ENCODE measurements at regions not wholly inside any gene's neighbourhood (a gene's known extent, or its start where the extent isn't known, plus 50 kb on each side); places are given as distances from the start of the nearest gene placed in this dataset.

GRCh38 chr13:100773923-100774663 is 99.5 kb upstream of the TMTC4 start:
- no peak overlapping the region for H4K8ac ChIP-seq (replicated peaks; ENCODE audit: insufficient read length, low read depth, low read length)
- DNase-seq: no peak
- Mint-ChIP-seq H3K9me3 (peaks cover 10 to 12% of the 10 kb centered on the region in 2 experiments; a peak in 4 of 5 replicates), H3K27me3 (ENCODE audit: low read depth) (peaks cover 2% of the 10 kb centered on the region; the same call in 1 of the 2 replicates), H3K27ac (no peak overlapping the region; a peak in 1 of 7 replicates), H3K4me1 (peaks cover 14 to 16% of the 10 kb centered on the region in 2 experiments), H3K4me3 (no peak overlapping the region; a peak in 1 of 5 replicates), H3K36me3 (ENCODE audit: insufficient read depth in 1 of 3, low read depth in 3 of 3) (peaks cover 2 to 10% (median 3%) of the 10 kb centered on the region in 3 experiments; a peak in 5 of 7 replicates)
- no peak overlapping the region for H3K9ac ChIP-seq (ENCODE audit: extremely low read depth, insufficient read length, low read length)
- no peak overlapping the region for H3K23ac ChIP-seq (ENCODE audit: insufficient read length, low read depth, low read length)
- no peak overlapping the region for H4K5ac ChIP-seq (ENCODE audit: insufficient read length, low read depth, low read length)
- H3K14ac ChIP-seq (ENCODE audit: insufficient read depth, low read length): no peak overlapping the region
- H3K4ac ChIP-seq (ENCODE audit: low read depth, low read length): no peak overlapping the region
- H3K23me2 ChIP-seq (ENCODE audit: insufficient read length, low read depth, low read length, poor library complexity, severe bottlenecking): no peaks in the 10 kb centered on the region
- H4K20me1 ChIP-seq (ENCODE audit: control insufficient read depth, insufficient read depth, insufficient read length): no peaks in the 10 kb centered on the region
- no peak overlapping the region for H3K18ac ChIP-seq (ENCODE audit: insufficient read length, low read depth, low read length)
- no peak for TF ChIP-seq CTCF (conservative IDR thresholded peaks at IDR 0.05)
- H4K91ac ChIP-seq (ENCODE audit: insufficient read length, low read depth, low read length): no peak overlapping the region
- no peak overlapping the region for H2BK5ac ChIP-seq (ENCODE audit: insufficient read length, low read length)
- H2BK15ac ChIP-seq (ENCODE audit: low read depth, low read length): no peak overlapping the region; the same call in 1 of the 2 replicates
- H2BK12ac ChIP-seq (ENCODE audit: insufficient read length, low read depth, low read length): no peak overlapping the region
- WGBS (ENCODE audit: extremely low coverage, insufficient read length, low lambda C conversion rate): no CpG with 5 or more reads among the region's 13 CpGs
- peaks cover 6% of the 10 kb centered on the region; the same call in 1 of the 2 replicates for H3K4me1 ChIP-seq (ENCODE audit: insufficient read depth, low read length)
- no peak overlapping the region for H2BK20ac ChIP-seq (ENCODE audit: low read depth, low read length, poor library complexity, severe bottlenecking)
- H3K56ac ChIP-seq (ENCODE audit: insufficient read length, low read depth, low read length): no peak overlapping the region
- H3K9me3 ChIP-seq (ENCODE audit: control insufficient read depth, low read depth, low read length): no peaks in the 10 kb centered on the region
- no peak overlapping the region for H3K4me2 ChIP-seq (ENCODE audit: insufficient read depth, insufficient read length, low read length)
- H2AFZ ChIP-seq (ENCODE audit: low read length): peak overlapping the region; percentile 65
- H3K27me3 ChIP-seq (ENCODE audit: insufficient read depth, low read length): no peaks in the 10 kb centered on the region
- no peak overlapping the region for H2AK5ac ChIP-seq (ENCODE audit: insufficient read length, low read length)
- peak overlapping the region; percentile 43 for H3K27ac ChIP-seq (ENCODE audit: insufficient read length, low read depth, low read length)
- H2BK120ac ChIP-seq (ENCODE audit: low read depth, low read length, poor library complexity, severe bottlenecking): no peak overlapping the region
- H3T11ph ChIP-seq (ENCODE audit: low read length): no peak overlapping the region
- H3K79me2 ChIP-seq (ENCODE audit: insufficient read depth, low read length): no peaks in the 10 kb centered on the region
- no peaks in the 10 kb centered on the region for H3K79me1 ChIP-seq (ENCODE audit: insufficient read depth, low read depth, low read length, poor library complexity, severe bottlenecking)

Data from H9 (cell line).